Mucosa of rectum (tissue), 2 donors: ENCODE measurements at regions not wholly inside any gene's neighbourhood (a gene's known extent, or its start where the extent isn't known, plus 50 kb on each side); places are given as distances from the start of the nearest gene placed in this dataset.
"Not testable (repeated sequence)": the region's sequence is repeated elsewhere in the genome, so short reads cannot be mapped to it uniquely, and the experiment has no call there.

ENCODE experiments used
- H3K27ac ChIP-seq, 2 donors: one replicate each; pipeline ENCODE4 v1.7.0; 2013; ENCODE audit warnings: inconsistent platforms in 2 of 2, low read depth in 2 of 2, low read length in 2 of 2
- H3K27me3 ChIP-seq, 2 donors: one replicate each; pipeline ENCODE4 v1.7.0; 2013; ENCODE audit warnings: low read length in 2 of 2; ENCODE audit not compliant: control insufficient read depth in 2 of 2, insufficient read depth in 2 of 2
- H3K36me3 ChIP-seq, 2 donors: one replicate each; pipeline ENCODE4 v1.7.0; 2013; ENCODE audit warnings: low read length in 2 of 2; ENCODE audit not compliant: control insufficient read depth in 2 of 2, insufficient read depth in 2 of 2
- H3K4me1 ChIP-seq, 2 donors: one replicate each; pipeline ENCODE4 v1.7.0; 2013; ENCODE audit warnings: low read length in 2 of 2, mild to moderate bottlenecking in 1 of 2; ENCODE audit not compliant: control insufficient read depth in 2 of 2, insufficient read depth in 2 of 2
- H3K4me3 ChIP-seq, 2 donors: one replicate each; pipeline ENCODE4 v1.7.0; 2013; ENCODE audit warnings: low read length in 2 of 2
- H3K9ac ChIP-seq, 2 donors: one replicate each; pipeline ENCODE4 v1.7.0; 2013; ENCODE audit warnings: low read length in 2 of 2, low read depth in 1 of 2, mild to moderate bottlenecking in 1 of 2
- H3K9me3 ChIP-seq, 2 donors: one replicate each; pipeline ENCODE4 v1.7.0; 2013; ENCODE audit warnings: low read length in 2 of 2; ENCODE audit not compliant: control insufficient read depth in 2 of 2
- donor health status: healthy.
- donor health status: Normal muscosa, but diverticular disease.

DNA sequence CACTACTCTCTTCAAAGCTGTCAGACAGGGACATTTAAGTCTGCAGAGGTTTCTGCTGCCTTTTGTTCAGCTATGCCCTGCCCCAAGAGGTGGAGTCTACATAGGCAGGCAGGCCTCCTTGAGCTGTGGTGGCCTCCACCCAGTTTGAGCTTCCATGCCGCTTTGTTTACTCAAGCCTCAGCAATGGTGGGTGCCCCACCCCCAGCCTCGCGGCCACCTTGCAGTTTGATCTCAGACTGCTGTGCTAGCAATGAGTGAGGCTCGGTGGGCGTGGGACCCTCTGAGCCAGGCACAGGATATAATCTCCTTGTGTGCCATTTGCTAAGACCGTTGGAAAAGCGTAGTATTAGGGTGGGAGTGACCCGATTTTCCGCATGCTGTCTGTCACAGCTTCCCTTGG, 710.0 kb upstream of the RGS18 start:
- not testable (repeated sequence) for H3K36me3 ChIP-seq, H3K4me3 ChIP-seq, H3K9ac ChIP-seq, H3K27me3 ChIP-seq, H3K27ac ChIP-seq, H3K4me1 ChIP-seq, H3K9me3 ChIP-seq

- H3K4me3 ChIP-seq, result no peak overlapping the region
- H3K27me3 ChIP-seq, result no peaks in the 10 kb centered on the region
- no peaks in the 10 kb centered on the region for H3K4me1 ChIP-seq
- no peak overlapping the region for H3K9ac ChIP-seq
- peaks cover 2 to 3% of the 10 kb centered on the region in 2 donors for H3K9me3 ChIP-seq
- H3K36me3 ChIP-seq, result no peaks in the 10 kb centered on the region
- no peak overlapping the region for H3K27ac ChIP-seq
These were observed 705.7 kb upstream of the RGS18 start for GRCh38 chr1:191452586-191452985.

- Histone ChIP-seq H3K9me3 (peaks cover 2 to 3% of the 10 kb centered on the region in 2 donors), H3K9ac (no peak overlapping the region), H3K27me3 (no peaks in the 10 kb centered on the region), H3K4me3 (no peak overlapping the region), H3K27ac (no peak overlapping the region), H3K4me1 (no peaks in the 10 kb centered on the region), H3K36me3 (no peaks in the 10 kb centered on the region)
These were observed 704.8 kb upstream of the RGS18 start for GRCh38 chr1:191453487-191453886.

- no peaks in the 10 kb centered on the region for H3K36me3 ChIP-seq
- peaks cover 2 to 3% of the 10 kb centered on the region in 2 donors for H3K9me3 ChIP-seq
- no peak overlapping the region for H3K9ac ChIP-seq
- no peak overlapping the region for H3K4me3 ChIP-seq
- no peaks in the 10 kb centered on the region for H3K27me3 ChIP-seq
- no peak overlapping the region for H3K27ac ChIP-seq
- no peaks in the 10 kb centered on the region for H3K4me1 ChIP-seq
These were observed 700.4 kb upstream of the RGS18 start for GRCh38 chr1:191457889-191458288.

- Histone ChIP-seq H3K27me3 (no peaks in the 10 kb centered on the region), H3K9ac (no peak overlapping the region), H3K9me3 (peaks cover 2 to 3% of the 10 kb centered on the region in 2 donors), H3K4me3 (no peak overlapping the region), H3K27ac (no peak overlapping the region), H3K36me3 (no peaks in the 10 kb centered on the region), H3K4me1 (no peaks in the 10 kb centered on the region)
These were observed 698.0 kb upstream of the RGS18 start for GRCh38 chr1:191460234-191460633.

DNA sequence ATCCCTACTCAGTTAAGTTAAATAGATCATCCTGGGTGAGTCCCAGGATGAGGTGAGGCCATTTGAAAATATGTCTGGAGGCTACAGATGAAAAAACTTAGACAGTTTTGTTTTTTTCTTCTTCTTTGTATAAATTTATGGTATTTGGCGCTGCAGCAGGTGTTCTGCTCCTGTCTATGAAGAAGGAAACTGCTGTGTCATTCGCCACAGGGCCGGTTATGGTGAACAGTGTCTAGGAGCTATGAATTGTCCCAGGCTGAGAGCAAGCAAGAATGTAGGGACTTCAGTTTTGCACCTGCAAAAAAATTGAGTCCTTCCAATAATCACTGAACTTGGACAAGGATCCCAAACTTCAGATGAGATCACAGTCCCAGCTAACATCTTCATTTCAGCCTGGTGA, 674.3 kb upstream of the RGS18 start:
- Histone ChIP-seq H3K9ac (no peak overlapping the region), H3K4me1 (no peaks in the 10 kb centered on the region), H3K9me3 (no peaks in the 10 kb centered on the region), H3K27me3 (no peaks in the 10 kb centered on the region), H3K4me3 (no peak overlapping the region), H3K36me3 (no peaks in the 10 kb centered on the region), H3K27ac (no peak overlapping the region)

DNA sequence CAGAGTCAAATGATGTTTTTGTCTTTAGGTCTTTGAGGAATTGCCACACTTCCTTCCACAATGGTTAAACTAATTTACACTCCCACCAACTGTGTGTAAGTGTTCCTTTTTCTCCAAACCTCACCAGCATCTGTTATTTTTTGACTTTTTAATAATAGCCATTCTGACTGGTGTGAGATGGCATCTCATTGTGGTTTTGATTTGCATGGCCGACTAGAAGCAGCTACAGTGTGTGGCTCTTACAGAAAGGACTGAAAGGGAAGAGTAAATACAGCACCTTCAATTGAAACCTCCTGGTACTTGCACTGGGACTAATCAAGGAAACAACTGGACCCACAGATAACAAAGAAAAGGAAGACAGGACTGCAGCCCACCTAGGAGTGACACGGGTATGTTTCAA, 668.0 kb upstream of the RGS18 start:
- Histone ChIP-seq H3K27ac (no peak overlapping the region), H3K27me3 (no peaks in the 10 kb centered on the region), H3K9me3 (no peaks in the 10 kb centered on the region), H3K36me3 (no peaks in the 10 kb centered on the region), H3K9ac (no peak overlapping the region), H3K4me3 (no peak overlapping the region), H3K4me1 (no peaks in the 10 kb centered on the region)

GRCh38 chr1:191495040-191495439, 663.2 kb upstream of the RGS18 start:
- Histone ChIP-seq H3K27ac (no peak overlapping the region), H3K9me3 (no peaks in the 10 kb centered on the region), H3K27me3 (no peaks in the 10 kb centered on the region), H3K9ac (no peak overlapping the region), H3K4me3 (no peak overlapping the region), H3K36me3 (no peaks in the 10 kb centered on the region), H3K4me1 (no peaks in the 10 kb centered on the region)

GRCh38 chr1:191498318-191498717, 659.9 kb upstream of the RGS18 start:
- Histone ChIP-seq H3K4me1 (no peaks in the 10 kb centered on the region), H3K27ac (no peak overlapping the region), H3K4me3 (no peak overlapping the region)

GRCh38 chr1:191498825-191499224, 659.4 kb upstream of the RGS18 start:
- Histone ChIP-seq H3K4me1 (no peaks in the 10 kb centered on the region), H3K27me3 (no peaks in the 10 kb centered on the region), H3K27ac (no peak overlapping the region), H3K4me3 (no peak overlapping the region), H3K9me3 (no peaks in the 10 kb centered on the region), H3K9ac (no peak overlapping the region), H3K36me3 (no peaks in the 10 kb centered on the region)

More at GRCh38 chr1:191498318-191498717, 659.9 kb upstream of the RGS18 start:
- Histone ChIP-seq H3K9me3 (no peaks in the 10 kb centered on the region), H3K9ac (no peak overlapping the region), H3K36me3 (no peaks in the 10 kb centered on the region), H3K27me3 (no peaks in the 10 kb centered on the region)

DNA sequence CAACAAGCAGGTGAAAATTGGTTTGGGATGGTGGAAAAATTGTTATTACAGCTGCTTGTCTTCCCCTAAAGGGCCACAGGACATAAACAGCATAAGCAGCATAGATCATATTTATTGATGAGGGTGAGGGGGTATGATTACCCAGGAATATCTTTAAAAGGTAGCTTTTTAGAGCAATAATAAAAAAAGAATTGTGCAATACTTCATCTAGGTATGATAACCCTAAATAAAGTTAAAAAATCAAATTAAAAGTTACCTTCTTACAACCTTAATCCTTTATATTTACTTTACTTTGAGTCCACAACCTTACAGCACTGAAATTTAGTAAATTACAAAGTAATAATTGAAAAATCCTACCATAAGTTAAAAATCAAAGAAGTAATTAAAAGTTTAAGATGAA, 653.3 kb upstream of the RGS18 start:
- H3K9me3 ChIP-seq, result no peaks in the 10 kb centered on the region
- H3K4me1 ChIP-seq, result no peaks in the 10 kb centered on the region
- H3K4me3 ChIP-seq, result no peak overlapping the region
- no peak overlapping the region for H3K9ac ChIP-seq
- H3K27me3 ChIP-seq, result no peaks in the 10 kb centered on the region
- no peaks in the 10 kb centered on the region for H3K36me3 ChIP-seq
- no peak overlapping the region for H3K27ac ChIP-seq
